ENCODE measurements at regions not wholly inside any gene's neighbourhood (a gene's known extent, or its start where the extent isn't known, plus 50 kb on each side); places are given as distances from the start of the nearest gene placed in this dataset.

DNA sequence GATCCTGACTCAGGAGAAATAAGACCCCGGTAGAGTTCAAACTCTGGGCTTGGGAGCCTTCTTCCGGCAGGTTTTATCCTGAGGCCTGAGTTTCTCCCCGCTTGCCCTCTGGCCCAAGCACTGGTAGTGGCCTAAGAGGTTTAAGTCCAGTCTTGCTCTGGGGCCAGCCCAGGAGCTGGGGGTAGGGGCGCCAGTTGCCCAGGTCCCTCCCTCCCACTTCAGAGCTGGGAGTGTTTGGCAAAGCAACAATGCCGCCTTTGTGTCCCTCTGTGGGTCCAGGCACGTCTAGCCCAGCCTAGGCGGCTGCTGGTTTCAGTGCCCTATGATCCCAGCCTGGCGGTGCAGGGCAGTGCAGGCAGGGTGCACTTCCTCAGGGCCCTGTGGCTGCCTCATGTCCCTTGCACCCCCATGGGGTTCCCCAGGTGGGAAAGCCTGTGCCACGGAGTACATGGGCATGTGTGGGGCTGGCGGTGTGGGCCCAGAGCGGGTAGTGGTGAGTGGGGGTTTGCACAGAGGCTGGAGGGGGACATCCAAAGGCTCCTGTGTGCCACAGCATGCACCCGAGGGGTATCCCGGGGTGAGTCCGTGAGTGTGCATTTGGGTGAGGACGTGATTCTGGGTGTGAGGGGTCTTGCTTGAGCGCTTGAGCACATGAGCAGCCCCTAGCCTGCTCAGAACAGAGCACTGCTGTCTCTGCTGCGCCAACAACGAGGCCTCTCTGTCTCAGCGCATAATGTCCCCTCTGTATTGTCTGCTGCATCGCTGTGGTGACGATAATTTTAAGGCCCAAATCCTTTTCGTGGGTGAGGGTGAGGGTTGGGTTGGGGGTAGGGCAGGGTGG lies 61.7 kb upstream of the PSD2 start:
- no peak for DNase-seq

DNA sequence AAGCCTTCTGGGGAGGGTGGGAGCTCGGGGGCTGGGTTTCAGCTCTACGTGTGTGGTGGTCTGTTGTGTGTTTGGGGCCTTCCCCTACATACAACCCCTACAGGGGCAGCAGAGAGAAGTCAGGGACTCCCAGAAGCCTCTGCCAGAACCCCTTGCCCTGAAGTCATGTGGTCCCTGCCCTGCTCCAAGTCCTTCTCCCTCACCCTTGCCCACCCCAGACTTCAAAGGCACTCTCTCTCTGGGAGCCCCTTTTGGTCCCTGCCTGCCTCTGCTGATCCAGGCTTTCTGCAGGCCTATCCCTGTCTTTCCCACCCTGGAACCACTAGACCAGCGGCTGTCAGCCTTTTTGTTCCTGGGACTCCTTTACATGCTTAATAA lies 61.1 kb upstream of the PSD2 start:
- DNase-seq, result no peak

DNA sequence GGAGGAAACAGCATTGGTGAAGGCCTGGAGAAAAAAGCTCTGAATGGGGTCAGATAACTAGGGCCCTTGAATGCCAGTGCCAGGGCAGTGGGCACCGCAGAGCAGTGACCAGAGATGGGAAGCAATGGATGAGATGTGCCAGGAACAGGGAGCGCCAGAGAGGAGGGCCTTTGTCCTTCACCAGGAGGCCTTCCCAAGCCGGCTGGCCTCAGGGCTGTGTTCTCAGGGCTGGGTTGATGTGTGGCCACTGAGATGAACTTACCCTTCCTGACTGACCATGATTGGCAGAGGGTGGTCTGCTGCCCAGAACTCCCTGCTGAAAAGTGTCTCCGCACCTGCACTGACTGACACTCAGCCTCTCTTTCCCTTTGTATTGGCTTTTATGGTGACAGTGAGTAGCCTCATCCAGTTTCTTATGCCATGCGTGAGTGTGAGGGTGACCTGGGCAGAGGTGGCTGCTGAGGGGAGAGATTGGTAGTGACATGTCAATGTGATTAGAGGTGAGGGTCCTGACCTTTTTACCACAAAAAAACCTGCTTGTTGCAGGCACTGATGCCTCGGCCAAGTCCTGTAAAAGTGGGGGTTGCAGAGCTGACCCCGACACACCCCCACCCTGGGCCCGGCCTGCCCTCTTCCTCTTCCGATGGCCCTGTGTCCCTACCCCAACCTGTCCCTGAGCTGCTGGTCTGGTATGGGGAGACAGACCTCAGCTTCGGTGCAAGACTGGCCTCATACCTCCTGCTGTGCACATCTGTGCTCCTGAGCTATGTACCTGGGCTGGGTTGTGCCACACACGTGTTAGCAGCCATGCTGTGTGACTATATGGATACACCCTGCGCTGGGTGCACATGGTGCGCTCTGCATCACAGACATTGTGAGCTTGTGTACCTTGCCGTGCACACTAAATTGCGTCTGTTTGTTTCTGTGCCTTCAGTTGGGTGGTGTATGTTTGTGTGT lies 57.1 kb upstream of the PSD2 start:
- DNase-seq, result no peak

DNA sequence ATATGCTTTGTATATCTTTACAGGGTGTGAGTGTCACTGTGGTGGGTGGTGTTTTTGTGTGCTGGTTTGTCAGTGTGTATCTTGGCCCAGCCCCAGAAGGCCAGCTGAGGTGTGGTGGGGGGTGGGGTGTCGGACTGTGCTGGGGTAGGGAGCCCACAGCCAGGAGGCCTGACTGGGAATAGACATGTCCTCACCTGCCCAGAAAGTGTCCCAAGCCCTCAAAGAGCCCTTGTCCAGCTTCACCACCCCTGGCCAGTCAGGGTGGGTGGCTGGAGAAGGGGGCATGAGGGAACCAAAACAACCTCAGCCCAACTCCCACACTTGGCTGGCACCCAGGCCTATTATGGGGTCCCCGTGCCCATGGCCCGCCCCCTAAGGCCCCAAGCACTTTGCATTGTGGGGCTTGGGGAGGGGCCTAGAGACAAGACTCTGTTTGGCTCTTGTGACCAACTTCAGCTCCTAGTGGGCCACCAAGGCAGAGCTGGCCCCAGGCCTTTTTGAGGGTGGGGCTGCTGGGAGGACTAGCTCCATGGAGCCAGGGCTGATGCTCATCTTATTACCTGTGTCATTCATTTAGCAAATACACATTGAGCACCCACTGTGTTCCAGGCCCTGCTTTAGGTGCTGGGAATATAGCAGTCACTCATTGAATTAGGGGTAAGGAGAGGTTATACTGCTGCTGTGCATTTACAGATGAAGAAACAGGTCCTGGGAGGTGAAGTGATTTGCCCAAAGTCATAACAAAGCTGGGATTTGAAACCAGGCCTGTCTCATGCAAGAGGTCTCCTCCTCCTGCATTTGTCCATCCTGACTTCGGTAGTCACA lies 56.2 kb upstream of the PSD2 start:
- DNase-seq, result no peak

DNA sequence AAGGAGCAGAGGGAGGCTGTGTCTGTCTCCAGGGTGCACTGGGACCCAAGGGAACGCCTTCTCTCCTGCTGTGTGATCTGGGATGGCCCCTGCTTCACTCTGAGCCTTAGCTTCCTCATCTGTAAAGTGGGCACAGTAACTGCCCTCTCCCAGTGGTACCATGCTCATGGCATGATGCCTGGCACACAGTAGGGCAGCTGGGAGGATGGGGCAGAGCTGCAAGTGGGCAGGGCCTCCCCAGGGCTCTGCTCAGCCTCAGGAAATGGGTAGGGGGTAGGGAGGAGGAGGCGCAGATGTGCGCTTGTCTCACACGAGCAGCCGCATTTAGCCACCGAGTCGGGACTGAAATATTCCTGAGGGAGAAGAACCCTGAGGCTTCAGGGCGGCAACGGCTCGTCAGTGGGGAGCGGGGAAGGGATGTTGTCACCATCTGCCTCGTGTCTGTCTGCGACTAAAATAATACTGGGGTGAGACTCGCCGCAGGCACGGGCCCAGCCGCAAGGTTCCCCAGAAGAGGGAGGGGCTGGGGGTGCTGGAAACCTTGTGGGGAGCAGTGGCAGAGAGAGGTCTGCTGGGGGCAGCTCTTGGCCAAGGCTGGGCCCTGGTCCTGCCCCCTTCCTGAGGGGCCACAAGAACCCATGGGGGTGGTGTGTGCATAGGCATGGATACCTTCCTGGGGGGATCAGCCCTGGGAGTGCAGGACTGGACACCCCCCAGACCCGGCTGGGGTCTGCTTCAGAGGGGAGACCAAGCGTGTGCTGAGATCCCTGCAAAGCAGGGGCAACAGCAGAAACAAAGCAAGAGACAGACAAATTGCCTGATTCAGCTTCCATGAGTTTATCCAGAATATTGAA lies 55.2 kb upstream of the PSD2 start:
- no peak for DNase-seq

DNA sequence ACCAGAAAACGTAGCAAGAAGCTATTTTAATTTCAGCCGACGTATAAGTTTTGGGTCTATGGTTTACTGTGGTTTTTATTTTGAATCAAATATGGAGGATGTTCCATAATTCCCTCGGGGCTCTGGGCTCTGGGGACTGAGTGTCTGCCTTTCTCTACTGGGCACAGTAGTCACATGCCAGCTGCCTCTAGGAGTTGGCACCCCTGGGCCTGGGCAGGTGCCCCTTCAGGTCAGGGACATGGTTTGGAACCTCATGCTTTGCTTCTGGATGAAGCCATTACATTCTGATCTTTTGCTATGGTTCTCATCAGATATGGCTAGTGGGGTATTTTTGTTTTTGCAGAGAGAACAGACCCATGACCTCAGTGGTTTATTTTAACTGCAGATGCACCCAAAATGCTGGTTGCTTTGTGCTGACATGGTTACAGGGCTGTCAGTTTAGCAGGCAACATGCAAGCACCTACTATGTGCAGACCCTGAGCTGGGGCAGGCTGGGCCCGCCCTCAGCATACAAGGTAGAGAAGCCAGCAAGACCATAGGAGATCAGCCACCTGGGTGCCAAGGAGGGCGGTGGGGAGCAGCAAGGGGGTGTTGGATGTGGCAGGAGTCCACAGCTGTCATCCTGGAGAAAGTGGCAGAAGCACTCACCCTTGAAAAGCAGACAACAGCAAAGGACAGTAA lies 54.5 kb upstream of the PSD2 start:
- DNase-seq, result no peak

DNA sequence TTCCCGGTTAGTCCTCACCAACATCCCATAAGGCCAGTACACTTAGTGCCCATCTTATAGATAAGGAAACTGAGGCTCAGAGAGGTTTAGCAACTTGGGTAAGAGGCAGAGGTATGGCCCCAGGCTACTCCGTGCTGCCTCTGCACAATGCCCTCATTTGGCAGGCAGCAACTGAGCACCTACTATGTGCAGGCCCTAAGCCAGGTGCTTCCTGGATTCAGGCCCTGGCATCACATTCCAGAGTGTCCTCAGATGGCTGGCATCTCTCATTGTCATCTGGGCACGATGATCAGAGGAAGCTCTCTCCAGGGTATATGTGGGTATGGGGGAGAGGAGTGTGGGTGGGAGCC lies 53.8 kb upstream of the PSD2 start:
- no peak for DNase-seq

DNA sequence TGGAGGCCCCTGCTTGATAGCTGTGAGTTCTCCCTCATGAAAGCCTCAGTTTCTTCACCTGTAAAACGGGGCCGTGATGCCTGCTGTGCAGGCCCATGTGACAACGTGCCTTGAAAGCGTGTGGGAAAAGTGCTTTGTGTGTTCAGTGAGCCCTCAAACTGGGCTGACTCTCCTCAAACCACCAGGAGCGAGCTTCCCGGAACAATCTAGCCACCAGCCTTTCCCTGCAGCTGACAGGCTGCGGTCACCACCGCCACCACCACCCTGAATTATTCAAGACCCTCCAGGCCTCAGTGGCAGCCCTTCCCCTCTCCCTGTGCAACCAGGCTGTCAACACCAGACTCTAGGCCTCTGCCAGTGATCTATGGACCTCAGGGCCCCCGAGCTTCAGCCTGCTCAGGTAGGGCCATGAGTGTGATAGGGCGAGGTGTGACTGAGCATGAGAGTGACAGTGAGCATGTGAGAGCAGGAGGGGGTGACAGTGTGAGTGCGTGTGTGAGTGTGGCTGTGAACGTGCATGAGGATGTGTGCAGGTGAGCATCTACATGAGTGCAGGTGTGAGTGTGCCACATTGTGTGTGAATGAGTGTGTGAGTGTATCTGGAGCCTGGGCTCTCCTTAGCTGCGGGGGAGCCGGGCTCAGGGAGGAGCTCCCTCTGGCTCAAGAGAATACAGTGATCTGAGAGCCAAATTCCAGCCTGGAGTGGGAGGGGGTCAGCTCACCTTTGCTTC lies 53.3 kb upstream of the PSD2 start:
- no peak for DNase-seq

DNA sequence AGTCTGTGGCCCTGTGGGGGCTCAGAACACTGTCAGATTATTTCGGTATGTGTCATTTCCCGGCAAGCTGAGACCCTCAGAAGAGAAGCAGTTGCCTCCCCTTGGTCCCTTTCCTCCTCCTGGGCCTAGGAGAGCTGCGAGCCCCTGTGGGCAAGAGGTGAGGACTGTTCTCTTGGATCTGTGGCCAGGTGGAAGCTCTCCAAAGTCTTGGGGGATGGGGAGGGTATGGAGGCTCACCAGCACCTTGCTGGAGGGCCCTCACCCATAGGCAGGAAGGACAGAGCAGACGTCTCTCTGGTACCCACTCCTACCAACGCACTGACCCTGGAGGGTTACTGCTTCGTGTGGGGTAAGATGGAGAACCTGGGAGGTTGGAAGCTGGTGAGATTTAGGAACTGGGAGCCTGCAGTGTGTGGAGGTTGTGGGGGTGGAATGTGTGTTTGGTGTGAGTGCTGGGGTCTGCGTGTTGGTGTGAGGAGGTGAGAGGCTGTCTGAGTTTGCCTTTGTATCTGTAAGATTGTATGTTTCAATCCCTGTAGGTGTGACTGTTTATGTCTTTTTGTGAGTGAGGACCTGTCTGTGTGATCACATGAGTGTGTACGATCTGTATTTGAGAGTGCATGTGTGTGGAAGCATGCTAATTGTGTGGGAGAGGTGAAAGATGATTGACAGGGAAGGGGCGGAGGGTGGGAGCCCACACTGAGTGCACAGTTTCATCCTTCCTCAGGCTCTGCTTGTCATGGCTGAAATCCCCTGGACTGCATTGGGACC lies 52.4 kb upstream of the PSD2 start:
- DNase-seq, result no peak

DNA sequence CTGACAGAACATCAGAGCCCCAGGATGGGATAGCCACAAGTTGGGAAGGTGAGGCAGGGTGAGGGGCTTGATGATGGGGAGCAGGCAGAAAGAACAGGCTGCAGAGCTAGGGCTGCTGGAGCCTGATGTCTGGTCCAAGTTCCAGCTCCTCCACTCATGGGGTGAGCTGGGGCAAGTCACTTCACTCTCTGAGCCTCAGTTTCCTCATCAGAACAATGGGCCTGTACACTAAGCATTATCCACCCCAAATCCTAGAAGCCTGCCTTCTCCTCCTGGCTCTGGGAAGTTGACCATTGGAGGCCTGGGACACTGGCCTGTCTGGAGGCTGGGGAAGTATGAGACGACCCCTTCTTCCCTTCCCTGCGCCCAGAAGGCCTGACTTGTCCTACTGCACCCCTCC lies 51.8 kb upstream of the PSD2 start:
- DNase-seq, result no peak

DNA sequence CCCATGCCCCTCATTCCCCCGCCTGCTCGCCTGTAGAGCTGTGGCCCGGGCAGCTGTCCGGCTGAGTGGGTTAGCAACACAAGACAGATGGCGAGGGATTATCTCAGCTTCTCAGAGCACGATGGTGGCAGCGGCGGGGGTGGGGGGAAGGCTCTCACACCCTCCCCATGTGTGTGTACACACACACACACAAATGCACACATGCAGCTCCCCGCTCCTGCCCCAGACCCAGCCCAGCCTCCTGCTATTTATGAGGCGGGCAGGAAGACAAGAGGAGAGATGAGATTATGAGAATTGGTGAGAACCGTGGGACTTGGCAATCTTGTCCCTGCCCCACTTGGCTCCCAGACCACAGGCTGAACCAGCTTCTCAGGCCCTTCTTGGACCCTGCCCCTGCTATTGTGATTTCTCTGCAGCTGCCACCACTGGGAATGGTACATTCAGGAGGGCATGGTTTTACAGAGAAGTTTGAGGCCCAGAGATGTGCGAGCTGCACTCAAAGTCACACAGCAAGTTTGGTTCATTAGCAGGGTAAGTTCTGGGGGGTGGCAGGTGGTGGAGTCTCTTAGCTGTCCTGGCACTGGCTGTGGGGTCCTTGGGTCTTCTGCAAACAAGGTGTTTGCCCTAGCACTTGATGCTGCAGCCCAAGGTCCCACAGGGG lies 51.0 kb upstream of the PSD2 start:
- DNase-seq, result no peak

DNA sequence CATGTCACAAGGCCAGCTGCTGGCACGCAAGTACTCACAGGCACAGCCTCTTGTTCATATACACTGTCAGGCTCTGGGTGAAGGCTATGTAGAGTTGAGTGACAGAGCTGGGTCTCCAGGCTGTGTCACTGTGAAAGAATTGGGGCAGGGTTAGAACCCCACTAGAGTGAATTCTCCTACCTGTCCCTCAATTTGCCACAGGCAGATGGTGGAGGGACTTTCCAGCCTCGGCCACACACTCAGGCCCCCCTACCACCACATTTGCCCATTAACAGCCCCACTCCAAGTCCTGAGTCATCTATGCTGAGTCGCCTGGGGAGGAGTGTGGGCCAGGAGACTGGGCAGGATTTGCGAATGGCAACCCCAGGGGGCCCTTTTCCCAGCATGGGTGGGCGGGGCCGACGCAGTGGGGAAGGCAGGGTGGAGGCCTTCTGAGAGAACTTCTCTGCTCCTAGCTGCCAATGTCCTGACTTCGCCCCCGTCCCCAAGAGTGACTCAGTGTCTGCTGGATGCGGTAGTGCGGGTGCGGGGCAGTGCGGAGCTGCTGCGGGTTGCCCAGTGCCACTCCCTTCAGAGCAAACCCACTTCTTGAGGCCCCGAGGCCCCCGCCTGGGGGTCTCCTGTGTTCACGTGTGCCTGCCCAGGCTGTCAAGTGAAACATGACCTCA lies 50.3 kb upstream of the PSD2 start:
- peak; percentile 41 for DNase-seq

DNA sequence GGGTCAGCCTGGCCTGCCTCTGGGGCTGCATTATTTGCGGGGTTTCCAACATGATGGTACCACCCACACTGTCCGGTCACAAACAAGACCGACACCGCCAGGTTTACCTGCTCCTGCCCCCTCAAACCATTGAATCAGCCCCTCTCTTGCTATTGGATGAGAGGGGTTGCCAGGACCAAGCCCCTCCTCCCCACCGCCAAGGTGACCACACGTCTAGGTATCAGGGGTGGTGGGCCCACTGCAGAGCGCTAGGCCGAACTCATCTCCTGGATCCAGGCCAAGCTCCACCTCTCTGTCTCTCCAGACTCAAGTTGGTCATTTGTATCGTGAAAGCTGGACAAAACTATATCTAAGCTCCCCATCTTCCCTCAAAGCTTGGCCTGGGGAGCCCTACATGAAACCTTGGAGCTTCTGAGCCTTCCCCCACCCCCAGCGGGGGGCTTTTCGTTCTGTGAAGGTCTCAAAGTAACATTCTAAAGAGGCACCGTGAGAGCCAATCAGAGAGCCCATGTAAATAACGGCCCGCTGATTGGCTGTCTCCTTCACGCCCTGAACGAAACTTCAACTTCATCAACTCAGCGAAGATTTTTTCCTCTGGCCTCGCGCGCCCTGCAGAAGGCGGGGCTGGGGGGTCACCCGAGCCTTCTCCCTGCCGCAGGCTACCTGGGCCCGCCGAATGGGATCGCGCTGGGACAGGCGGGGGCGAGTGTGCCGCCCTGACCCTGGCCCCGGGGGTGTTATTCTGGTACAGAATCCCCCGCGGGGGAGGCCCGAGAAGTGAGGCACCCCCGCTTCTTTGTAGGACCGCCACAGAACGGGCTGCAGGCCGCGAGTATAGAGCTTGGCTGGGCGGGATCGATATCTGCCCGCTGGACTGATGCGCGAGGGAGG lies 49.6 kb upstream of the PSD2 start:
- peak; percentile 84 for DNase-seq
